SIG-M5 treated with dmso at 0.1 percent for 504 hours (cell line): ENCODE measurements at regions not wholly inside any gene's neighbourhood (a gene's known extent, or its start where the extent isn't known, plus 50 kb on each side); places are given as distances from the start of the nearest gene placed in this dataset.

ENCODE experiments used
- DNase-seq: peaks from one replicate; lab custom pipeline; 2025; ENCODE audit not compliant: unreplicated experiment; lab: John Stamatoyannopoulos, UW

DNA sequence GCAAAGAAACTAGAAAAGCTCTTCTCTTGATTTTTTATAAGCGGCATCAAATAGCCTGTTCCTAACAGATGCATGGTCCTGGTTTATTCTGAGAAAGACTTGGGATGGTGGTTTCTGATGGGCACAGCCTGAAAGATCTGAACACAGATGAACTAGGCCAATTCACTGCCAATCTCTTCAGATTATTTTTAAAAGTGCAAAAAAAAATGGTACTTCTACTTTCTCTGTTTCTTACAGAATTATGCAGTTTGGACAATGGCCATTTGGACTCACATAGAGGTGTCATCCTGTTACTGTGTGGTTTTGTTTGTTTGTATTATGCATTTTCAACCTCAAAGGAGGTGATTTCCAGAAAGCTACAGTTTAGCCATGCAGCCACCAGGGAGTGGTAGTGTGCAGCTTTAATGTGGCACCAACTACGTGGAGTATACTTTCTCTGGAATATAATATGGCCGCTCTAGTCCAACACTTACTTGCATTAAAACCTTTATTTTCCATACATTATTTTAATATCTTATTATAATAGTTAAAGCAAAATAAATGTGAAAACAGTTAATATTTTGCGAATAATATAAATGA is 469.8 kb upstream of the KIRREL3 start:
- no peak for DNase-seq

DNA sequence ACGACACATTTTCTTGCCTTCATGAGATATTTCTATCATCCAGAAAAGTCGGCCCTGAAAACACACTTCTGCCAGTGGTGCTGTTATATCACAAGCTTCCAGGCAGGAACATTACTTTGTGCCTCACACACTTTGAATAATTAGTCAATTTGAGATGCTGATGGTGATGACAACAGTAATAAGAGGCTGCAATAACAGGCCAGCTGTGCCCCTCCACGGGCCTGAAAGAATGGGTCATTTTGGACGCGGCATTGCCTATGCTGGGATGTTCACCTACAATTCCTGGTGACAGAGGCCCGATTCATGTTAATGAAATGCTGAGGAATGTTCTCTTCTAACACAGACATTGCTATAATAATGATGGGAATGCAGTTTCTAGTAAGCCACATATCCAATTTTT is 463.8 kb upstream of the KIRREL3 start:
- DNase-seq = no peak

DNA sequence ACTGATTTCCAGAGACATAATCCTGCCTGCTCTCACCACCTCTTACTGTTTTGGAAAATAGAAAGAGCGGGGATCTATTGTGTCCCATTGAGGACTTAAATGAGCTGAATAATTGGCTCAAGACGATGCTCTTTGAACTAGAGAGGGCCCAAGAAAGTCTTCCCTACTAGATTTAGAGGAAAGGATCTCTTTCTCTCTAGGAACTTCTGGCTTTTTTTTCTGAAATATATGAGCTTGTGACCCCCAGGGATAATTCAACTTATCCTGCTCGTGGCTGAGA is 461.4 kb upstream of the KIRREL3 start:
- no peak for DNase-seq

DNA sequence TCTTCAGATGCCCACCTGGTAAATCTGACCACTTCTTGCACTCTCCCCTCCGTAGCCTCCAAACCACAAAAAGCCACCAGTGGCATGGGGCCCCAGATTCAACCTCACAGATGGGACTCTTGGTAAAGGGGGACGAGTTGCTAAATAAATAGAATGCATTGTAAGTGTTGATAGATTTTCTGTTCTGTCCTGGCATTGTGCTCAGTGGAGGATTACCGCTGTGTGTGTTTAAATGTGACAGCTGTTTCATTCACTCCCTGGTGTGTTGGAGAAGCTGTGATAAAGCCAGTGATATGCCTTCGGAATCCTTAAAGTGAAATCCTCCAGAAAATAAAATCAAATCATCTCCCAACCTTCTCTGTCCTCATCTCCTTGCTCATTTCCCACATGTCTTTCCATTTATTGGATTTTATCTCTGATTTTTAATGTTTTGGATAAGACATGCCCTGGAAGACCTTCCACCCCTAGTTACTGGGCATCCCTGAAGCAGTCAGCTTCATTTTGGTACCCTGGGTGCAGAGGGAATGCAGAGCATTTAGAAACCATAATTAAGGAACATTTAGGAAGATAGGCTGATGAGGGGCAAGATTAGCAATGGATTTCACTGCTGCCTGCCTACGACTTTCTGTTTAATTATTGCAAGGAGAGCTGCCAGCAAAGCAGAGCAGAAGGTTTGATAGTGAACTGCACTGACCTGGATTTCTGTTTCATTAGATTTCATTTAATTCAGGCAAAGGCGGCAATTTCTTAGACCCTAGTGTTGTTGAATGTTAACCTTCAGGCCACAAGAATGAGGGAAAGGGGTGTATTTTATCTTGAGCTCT is 460.9 kb upstream of the KIRREL3 start:
- no peak for DNase-seq

DNA sequence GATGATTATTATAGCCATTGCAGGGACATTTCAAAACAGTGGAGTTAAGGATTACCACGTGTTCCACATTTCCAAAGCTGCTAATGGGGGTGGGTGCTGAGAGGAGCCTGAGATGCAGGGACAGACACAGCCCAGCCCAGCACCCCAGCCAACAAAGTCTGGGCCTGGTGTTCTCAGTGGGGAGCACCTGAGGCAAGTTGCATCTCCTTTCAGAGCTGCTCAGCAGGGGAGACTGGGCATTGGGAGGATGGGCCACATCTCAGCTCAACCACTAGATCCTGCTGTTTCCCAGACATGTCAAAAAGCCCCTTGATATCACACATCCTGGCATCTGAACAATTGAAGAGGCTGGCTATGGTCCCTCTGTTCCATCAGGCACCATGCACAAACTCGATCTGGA is 458.0 kb upstream of the KIRREL3 start:
- no peak for DNase-seq

DNA sequence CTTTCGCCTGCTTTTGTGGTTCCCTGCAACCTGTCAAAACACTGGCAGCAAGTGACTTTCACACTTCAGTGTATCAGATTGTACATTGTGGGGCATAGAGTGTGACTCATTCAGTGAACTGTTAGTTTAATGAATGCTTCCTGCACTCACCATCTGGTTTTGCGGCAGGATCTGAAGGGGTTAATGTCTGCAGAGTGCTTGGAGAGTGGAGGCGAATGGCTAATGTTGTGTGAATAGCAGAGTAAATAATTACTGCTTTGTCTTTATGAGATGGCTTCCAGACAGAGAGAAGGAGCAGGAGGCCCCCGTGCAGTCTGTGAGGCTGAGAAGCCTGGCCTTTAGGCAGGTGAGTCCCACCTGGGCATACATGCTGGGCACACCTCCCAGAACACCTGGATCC is 454.3 kb upstream of the KIRREL3 start:
- DNase-seq = no peak

DNA sequence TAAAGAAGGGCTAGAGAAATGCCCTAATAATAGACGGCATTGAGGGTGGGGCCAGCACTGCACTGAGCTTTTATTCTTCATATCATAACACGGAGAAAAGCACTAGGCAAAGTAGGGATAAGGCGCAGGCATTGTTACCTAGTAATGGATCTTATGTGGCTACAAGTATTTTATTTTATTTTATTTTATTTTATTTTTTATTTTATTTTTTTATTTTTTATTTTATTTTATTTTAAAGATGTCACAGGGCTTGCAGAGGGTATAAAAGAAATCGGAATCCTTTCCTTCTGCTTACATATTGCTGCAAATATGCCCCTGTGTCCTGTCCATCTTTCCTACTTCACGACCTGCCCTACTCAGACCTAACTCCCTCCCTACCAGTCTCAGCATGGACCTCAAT is 452.0 kb upstream of the KIRREL3 start:
- DNase-seq = no peak

DNA sequence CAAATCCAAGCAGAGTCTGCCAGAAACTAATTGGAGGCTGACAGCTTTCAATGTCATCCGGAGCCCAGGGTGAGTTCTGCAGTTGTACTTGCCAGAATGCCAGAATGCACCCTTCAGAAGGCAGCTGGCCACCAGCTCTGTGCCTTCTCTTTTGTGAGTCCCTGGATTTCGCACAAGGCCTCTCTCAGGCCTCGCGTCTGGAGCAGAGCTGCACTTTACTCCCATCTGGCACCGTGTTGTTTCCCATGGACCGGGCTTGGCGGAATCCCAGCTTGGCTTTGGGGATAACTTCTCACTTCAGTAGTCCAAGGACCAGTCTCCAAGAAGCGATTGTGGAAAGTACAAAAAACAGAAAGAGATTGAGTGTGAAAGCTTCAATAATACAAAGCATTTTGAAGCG is 451.3 kb upstream of the KIRREL3 start:
- no peak for DNase-seq

DNA sequence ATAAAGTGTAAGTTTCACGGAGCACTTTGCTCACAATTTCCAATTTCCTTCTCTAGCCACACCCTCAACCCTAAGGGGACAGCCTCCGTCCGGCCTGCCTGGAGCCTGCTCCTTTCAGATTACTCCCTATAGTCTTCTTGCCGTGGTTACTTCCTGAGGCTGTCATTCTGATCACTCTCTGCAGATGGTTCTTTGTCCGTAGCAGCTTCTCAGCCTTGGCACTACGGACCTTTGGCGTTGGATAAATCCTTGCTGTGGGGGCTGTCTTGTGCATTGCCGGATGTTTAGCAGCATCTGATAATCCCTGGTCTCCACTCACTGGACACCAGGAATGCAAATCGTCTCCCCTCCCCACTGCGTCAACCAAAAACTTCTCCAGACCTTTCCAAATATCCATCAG is 447.5 kb upstream of the KIRREL3 start:
- DNase-seq = no peak

DNA sequence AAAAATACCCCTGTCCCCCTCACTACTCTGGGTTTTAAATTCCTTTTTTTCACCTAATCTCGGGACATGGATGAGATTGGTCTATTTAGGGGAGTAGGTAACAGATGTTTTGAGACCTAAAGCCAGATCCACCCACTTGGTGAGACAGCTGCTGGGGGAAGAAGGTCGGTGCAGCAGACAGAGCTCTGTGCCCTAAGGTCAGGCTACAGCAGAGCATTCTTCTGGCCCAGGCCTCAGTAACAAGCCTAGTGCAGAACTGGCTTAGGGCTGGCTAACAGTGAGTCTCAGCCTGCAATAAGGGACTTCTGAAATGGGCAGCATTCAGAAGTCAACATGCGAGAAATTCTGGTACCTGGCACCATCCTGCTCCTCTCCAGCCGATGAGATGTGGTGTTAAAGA is 444.9 kb upstream of the KIRREL3 start:
- no peak for DNase-seq

DNA sequence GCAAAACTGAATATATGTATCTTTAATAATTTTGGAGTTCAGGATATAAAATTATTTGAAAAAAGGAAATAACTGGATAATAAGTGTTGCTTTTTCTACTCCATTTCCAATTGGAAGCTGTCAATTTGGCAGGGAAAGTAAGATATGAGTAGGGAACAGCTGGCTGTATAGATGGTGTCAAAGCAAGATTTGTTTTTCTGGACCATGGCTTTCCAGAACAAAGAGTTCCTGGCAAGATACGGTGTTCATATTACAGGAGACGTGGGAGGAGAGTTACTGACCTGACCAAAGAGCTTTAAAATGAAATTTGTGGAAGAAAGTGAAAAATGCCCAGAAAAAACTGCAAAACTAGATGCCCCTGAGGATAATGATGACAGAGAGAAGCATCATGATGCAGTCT is 442.7 kb upstream of the KIRREL3 start:
- DNase-seq = no peak

DNA sequence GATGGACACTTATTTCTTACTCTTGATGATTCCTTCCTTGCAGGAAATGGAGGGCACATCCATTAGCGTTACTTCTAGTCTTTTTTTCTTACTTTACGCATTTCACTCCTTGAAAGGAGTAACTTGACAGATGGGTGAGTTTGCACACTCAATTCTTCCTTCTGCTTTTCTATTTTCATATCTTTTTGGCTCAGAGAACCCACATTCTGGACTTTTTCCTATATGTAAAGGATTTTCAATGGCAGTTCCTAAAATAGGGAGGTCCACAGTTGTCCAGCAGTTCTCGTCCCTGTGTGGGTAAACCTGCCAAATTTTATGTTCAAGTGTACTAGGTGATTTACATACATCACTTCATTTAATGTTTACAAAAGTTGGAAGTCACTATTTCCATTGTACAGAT is 440.0 kb upstream of the KIRREL3 start:
- no peak for DNase-seq

DNA sequence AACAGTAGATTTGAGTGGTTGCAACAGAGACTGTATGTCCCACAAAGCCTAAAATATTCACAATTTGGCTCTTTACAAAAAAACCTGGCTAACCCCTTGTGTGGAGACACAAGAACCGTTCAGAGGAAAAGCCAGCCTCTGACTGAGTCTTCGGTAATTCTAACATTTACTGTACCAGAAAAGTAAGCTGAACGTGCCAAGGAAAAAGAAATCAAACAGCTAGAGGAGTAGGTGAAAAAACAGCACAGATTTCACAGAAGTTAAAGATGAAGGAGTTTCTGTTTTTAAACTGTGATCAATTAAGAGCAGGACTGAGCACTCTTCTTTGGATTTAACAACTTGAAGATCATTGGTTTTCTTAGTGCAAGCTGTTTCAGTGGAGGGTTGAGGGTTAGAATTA is 424.7 kb upstream of the KIRREL3 start:
- no peak for DNase-seq

DNA sequence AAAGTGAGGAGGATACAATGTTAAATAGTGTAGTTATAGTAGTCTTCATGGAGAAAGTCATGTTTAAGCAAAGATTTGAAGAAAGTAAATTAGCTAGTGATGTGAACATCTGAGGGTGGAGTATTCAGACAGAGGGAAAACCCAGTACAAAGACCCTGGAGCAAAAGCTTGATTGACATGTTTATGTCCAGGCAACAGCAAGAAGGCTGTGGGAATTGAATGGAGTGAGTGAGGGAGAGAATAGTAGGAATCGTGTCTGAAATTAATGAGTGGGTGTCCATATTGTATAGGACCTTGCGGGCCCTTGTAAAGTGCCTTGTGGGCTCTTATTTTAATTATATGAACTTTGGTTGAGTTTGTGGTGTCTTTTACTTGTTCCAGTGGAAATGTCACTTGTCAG is 424.1 kb upstream of the KIRREL3 start:
- no peak for DNase-seq

DNA sequence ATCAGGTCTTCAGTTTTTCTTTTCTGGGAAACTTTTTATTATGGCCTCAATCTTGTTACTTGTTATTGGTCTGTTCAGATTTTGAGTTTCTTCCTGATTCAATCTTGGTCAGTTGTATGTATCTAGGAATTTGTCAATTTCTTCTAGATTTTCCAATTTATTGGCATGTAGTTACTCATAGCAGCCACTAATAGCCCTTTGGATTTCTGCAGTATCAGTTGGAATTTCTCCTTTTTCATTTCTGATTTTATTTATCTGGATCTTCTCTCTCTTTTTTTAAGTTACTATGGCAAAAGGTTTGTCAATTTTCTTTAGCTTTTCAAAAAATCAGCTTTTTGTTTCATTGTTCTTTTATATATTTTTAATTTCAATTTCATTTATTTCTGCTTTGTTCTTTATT is 419.6 kb upstream of the KIRREL3 start:
- no peak for DNase-seq

DNA sequence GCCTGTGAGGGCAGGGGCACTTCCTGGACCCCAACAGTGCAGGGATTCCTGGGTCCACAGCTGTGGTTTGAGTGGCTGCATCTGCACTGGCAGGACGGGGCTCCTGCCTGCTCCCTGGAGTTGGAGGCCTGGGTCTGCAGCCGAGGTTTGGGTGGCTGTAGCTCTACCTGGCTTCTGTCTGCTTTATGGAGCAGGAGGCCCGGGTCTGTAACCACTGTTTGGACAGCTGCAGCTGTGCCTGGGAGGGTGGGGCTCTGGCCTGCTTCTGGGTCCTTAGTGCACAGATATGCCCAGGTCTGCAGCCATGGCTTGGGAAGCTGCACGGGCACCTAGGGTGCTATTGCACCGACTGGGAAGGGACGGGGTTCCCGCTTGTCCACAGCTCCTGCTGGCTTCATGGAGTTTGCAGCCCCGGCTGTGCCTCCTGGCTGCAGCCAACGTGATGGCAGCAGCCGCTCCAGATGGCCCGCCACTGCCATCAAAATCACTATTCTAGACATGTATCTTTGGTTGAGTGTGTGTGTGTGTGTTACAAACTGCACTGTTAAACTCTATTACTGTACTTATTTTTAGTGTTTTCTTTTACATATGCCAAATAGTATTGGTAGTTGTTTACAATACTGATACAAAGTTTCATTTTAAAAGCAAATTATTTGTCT is 412.3 kb upstream of the KIRREL3 start:
- DNase-seq = no peak

DNA sequence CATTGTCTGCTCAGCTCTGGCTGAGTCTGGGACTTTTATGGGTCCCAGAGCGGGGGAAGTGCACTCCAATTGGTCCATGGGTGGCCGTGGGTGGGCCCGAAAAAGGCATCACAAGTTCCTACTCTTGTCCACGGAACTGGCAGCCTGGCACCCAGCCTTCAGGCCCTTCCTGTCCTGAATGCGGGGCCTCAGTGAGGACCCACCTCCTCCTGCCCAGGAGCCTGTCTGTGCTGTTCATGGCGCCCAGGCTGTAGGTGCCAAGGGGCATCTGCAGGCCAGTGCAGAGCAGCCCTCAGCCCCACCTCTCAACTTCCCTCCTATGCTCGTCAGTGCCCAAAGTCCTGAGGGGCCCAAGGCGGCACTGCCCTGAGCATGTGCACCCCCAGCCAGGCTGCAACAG is 411.7 kb upstream of the KIRREL3 start:
- no peak for DNase-seq

DNA sequence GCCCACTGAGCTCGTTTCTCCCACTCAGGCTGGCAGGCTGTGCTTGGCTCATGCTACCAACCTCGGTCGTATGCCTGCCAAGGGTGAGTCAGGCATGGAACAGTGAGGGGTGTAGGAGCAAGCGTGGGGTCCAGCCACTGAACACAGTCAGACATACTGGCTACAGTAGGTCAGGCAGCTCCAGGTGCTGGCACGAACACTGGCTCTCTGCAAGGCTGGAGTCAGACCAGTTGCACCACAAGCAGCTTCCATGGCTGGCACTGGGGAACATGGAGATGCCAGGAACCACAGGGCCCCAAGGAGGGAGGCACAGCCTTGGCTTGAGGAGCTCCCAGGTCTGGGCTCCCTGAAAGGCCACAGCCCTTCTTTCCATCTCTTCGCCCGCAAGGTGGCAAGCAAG is 410.7 kb upstream of the KIRREL3 start:
- DNase-seq = no peak

DNA sequence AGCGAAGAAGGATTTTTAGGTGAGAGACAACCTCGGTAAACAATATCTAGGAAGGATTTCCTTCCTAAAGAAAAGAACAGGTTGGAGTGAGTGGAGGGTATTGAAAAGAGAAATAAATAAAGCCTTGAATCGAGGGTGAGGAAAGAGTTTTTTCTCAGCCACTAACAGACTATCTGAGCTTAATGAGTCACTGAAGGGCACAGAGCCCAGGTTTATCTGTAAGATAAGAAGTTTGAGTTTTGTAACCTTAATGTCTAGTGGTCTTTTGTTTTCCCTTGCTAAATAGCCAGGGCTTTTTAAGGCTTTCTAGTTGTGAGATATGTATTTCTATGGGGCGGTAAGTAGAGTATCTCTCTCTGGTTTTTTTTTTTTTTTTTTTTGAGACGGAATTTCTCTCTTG is 394.5 kb upstream of the KIRREL3 start:
- DNase-seq = no peak

DNA sequence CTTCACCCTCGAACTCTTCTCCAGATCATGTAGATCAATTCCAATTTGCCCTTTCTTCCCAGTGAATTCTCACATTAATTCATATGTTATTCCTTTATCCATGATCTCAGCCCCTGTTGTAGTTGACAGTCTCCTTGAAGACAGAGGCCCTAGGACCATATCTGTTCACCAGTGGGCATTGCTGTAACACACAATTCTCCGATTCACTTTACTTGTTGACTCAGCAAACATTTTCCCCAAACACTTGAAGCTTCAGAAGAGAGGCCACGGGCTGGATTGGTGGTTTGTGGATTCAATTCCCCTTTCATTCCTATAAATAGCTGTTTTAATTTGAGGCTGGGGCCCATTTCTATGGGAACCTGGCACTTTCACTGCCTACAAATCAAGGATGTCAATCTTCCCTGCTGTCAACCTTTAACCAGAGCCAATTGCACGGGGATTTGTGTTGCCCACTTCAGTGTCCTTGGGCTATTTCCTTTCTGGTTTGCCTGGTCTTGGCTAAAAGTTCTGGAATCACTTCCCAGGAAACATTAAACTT is 393.0 kb upstream of the KIRREL3 start:
- no peak for DNase-seq

DNA sequence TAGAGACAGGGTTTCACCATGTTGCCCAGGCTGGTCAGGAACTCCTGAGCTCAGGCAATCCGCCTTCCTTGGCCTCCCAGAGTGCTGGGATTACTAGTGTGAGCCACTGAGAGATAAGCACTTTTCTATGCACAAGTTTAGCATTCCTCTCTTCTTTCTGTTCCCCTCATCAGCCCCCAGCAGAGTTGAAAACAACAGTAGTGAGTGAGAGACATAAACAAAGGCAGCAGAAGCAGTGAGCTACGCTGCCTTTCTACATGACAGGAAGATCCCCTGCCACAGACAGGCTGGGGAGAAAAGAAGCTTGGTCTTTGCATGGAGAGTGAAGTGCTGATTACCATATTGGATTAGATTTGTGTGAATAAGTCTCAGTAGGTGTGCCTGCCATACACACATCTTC is 392.0 kb upstream of the KIRREL3 start:
- DNase-seq = no peak

DNA sequence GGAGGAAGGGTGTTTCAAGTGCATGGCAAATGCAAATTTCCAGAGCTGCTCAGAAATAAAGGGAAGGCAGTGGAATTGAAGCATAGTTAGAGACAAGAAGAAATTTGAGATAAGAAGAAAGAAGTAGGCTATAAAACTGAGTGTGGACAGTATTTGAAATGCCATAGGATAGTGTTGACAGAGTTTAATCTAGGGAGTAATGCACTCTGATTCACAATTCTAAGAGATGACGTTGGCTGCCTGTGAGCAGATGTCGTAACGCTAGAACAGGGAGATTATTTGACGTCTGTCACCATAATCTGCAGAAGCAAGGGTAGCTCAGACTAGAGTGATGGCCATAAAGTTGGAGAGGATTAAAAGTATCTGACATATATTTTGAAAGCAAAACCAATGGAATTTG is 389.9 kb upstream of the KIRREL3 start:
- no peak for DNase-seq

DNA sequence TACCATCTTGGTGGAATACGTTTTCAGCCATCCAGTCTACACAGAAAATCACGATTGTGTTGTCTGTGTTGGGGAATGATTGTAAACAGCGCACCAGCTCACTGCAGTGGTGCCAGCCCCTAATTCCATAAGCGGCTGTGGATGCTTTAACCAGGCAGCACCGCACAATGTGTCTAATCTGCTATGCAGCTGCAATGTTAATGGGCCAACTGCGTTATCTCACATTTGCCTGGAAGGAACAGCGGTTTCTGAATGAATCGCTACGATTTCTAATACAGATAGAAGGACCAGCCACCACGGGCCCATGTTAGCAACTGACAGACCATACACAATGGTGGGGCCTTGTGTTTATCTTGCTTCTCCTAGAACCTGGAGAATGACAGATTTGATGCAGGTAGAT is 384.5 kb upstream of the KIRREL3 start:
- no peak for DNase-seq
